GM12878 (cell line): ENCODE measurements at regions not wholly inside any gene's neighbourhood (a gene's known extent, or its start where the extent isn't known, plus 50 kb on each side); places are given as distances from the start of the nearest gene placed in this dataset.

Experiments
- ATAC-seq: fragments of 200-7000 bp; cut with Tn5 transposase; 3 replicates; pipeline ENCODE4 v1.9.1; 2020; ENCODE audit warnings: mild to moderate bottlenecking, moderate library complexity
- BruUV-seq: library from RNA; stranded (reverse); fragments of 400-500 nt; replicated peaks from 2 replicates; lab custom pipeline; 2021; lab: Mats Ljungman, UMichigan
- CTCF ChIA-PET: fragments of 300-600 bp; sonication (Branson Sonifier 250); formaldehyde crosslinking; extraction: SDS; loops from one replicate; lab custom pipeline; 2021; ENCODE audit warnings: inconsistent platforms; lab: Yijun Ruan, JAX
- POLR2A ChIA-PET: fragments of 350-600 bp; formaldehyde crosslinking; extraction: SDS; loops from one replicate; lab custom pipeline; 2021; ENCODE audit warnings: inconsistent platforms; lab: Charles Lee
- RAD21 ChIA-PET: fragments of 300-600 bp; sonication (Branson Sonifier 250); formaldehyde crosslinking; loops from one replicate; lab custom pipeline; 2023; ENCODE audit warnings: antibody characterized with exemption; ENCODE audit not compliant: unreplicated experiment; lab: Charles Lee
- SMC1A ChIA-PET: fragments of 300-600 bp; sonication (Branson Sonifier 250); formaldehyde crosslinking; loops from one replicate; lab custom pipeline; 2023; ENCODE audit not compliant: unreplicated experiment, uncharacterized antibody; lab: Charles Lee
- DNase-seq: peaks from one replicate; pipeline ENCODE4 v3.0.0-alpha.2; 2011; ENCODE audit warnings: low read depth, low spot score
- FAIRE-seq: peaks from 3 replicates; lab custom pipeline; 2011; peaks lifted over from hg19 to GRCh38; lab: Jason Lieb, UNC
- H2AFZ ChIP-seq: 2 replicates; pipeline ENCODE4 v1.6.0; 2011; ENCODE audit warnings: low read depth, low read length, control low read depth; ENCODE audit not compliant: control insufficient read depth
- H3K27ac ChIP-seq: 2 replicates; pipeline ENCODE4 v1.5.1; 2011; ENCODE audit warnings: control low read depth; ENCODE audit not compliant: control insufficient read depth, insufficient read depth
- H3K27me3 ChIP-seq, 2 experiments: replicated peaks in 1 of 2; 2 replicates each; pipeline versions ENCODE4 v1.6.0 to v1.6.1; 2011; ENCODE audit warnings: low read length in 1 of 2; ENCODE audit not compliant: control insufficient read depth in 2 of 2, insufficient read depth in 2 of 2
- H3K36me3 ChIP-seq, 2 experiments: 2 replicates each; pipeline ENCODE4 v1.5.1; 2011; ENCODE audit warnings: low read length in 1 of 2; ENCODE audit not compliant: control insufficient read depth in 2 of 2, insufficient read depth in 2 of 2
- H3K4me1 ChIP-seq: 2 replicates; pipeline ENCODE4 v1.6.1; 2011; ENCODE audit warnings: mild to moderate bottlenecking, low read length, moderate library complexity, mixed read lengths; ENCODE audit not compliant: control insufficient read depth, insufficient read depth
- H3K4me2 ChIP-seq: 2 replicates; pipeline ENCODE4 v1.6.0; 2011; ENCODE audit warnings: control low read depth; ENCODE audit not compliant: control insufficient read depth, insufficient read depth
- H3K4me3 ChIP-seq: fragments of 200-600 bp; sonication (generic); 2 replicates; pipeline ENCODE4 v1.5.1; 2016
- H3K79me2 ChIP-seq: 2 replicates; pipeline ENCODE4 v1.6.0; 2011; ENCODE audit warnings: low read length; ENCODE audit not compliant: control insufficient read depth, insufficient read depth
- H3K9ac ChIP-seq: 2 replicates; pipeline ENCODE4 v1.8.0; 2011; ENCODE audit warnings: low read length, control low read depth, mixed read lengths; ENCODE audit not compliant: control insufficient read depth, insufficient read depth
- H3K9me3 ChIP-seq: replicated peaks from 3 replicates; pipeline ENCODE4 v1.5.1; 2011; ENCODE audit warnings: mild to moderate bottlenecking, low read length; ENCODE audit not compliant: control insufficient read depth, insufficient read depth
- H4K20me1 ChIP-seq: 2 replicates; pipeline ENCODE4 v1.6.0; 2011; ENCODE audit not compliant: control insufficient read depth, insufficient read depth
- CBX5 ChIP-seq: sonication (generic); IDR thresholded peaks from 2 replicates; pipeline ENCODE4 v1.6.1; 2016; ENCODE audit warnings: low read depth, moderate library complexity, mild to moderate bottlenecking, inconsistent platforms
- MEF2A ChIP-seq: IDR thresholded peaks from 2 replicates; pipeline ENCODE4 v1.6.1; 2011; ENCODE audit warnings: low read depth, mild to moderate bottlenecking, low read length, moderate library complexity; ENCODE audit not compliant: insufficient read depth
- NFXL1 ChIP-seq: fragments of 450-650 bp; IDR thresholded peaks from 2 replicates; pipeline ENCODE4 v1.6.1; 2017; ENCODE audit warnings: antibody characterized with exemption, mild to moderate bottlenecking, borderline replicate concordance
- NKRF ChIP-seq: fragments of 450-650 bp; conservative IDR thresholded peaks from 2 replicates; pipeline ENCODE4 v1.6.1; 2017; ENCODE audit warnings: mild to moderate bottlenecking, moderate library complexity
- NR2C1 ChIP-seq: fragments of 450-650 bp; IDR thresholded peaks from 2 replicates; pipeline ENCODE4 v1.6.1; 2017; ENCODE audit warnings: antibody characterized with exemption, mild to moderate bottlenecking, moderate library complexity
- RFX5 ChIP-seq: IDR thresholded peaks from 2 replicates; pipeline ENCODE4 v1.6.1; 2011; ENCODE audit warnings: low read depth, low read length, improper control_type of control experiment
- SPI1 ChIP-seq: IDR thresholded peaks from 2 replicates; pipeline ENCODE4 v1.6.1; 2011; ENCODE audit warnings: low read depth, mild to moderate bottlenecking, low read length, moderate library complexity, borderline replicate concordance; ENCODE audit not compliant: insufficient read depth
- USF2 ChIP-seq: IDR thresholded peaks from 2 replicates; pipeline ENCODE4 v1.6.1; 2011; ENCODE audit warnings: low read depth, low read length, improper control_type of control experiment, borderline replicate concordance
- YBX1 ChIP-seq: fragments of 450-650 bp; IDR thresholded peaks from 2 replicates; pipeline ENCODE4 v1.6.1; 2016; ENCODE audit warnings: antibody characterized with exemption
- ZBTB11 ChIP-seq: fragments of 450-650 bp; formaldehyde crosslinking; IDR thresholded peaks from 2 replicates; pipeline ENCODE4 v1.5.0; 2022; ENCODE audit warnings: mild to moderate bottlenecking, missing genetic modification characterization
- ZBTB33 ChIP-seq: fragments of 450-650 bp; IDR thresholded peaks from 2 replicates; pipeline ENCODE4 v1.6.1; 2017; ENCODE audit warnings: mild to moderate bottlenecking
- WGBS: methylation state at CpG from one replicate; pipeline ENCODE4 v1.1.6; 2016; ENCODE audit warnings: low lambda C conversion rate; ENCODE audit not compliant: insufficient replicate concordance, insufficient coverage; ENCODE audit errors: missing lambda C conversion rate; 5-methylcytosine and 5-hydroxymethylcytosine counted together
- in situ Hi-C: fragments of 300-500 bp; cut with MboI; formaldehyde crosslinking; loops from 9 replicates; pipeline ENCODE4 v1.14.3; 2018; ENCODE audit warnings: mixed read lengths
- intact Hi-C: fragments of 100-400 bp; cut with micrococcal nuclease; formaldehyde crosslinking; loops from one replicate; pipeline ENCODE4 v1.14.2; 2022; ENCODE audit not compliant: unreplicated experiment
- TF ChIP-seq, protein P1 (sequence below): fragments of 450-650 bp; IDR thresholded peaks from 2 replicates; pipeline ENCODE4 v1.6.1; 2016; ENCODE audit warnings: mild to moderate bottlenecking, moderate library complexity, borderline replicate concordance

- Histone ChIP-seq H3K9ac (no peak overlapping the region), H3K9me3 (no peaks in the 10 kb centered on the region; the same call in 2 of the 3 replicates), H3K27me3 (no peaks in the 10 kb centered on the region), H3K36me3 (no peaks in the 10 kb centered on the region), H3K27ac (no peak overlapping the region), H4K20me1 (no peaks in the 10 kb centered on the region), H2AFZ (no peak overlapping the region), H3K4me2 (no peak overlapping the region), H3K79me2 (no peaks in the 10 kb centered on the region), H3K4me3 (no peak overlapping the region), H3K4me1 (no peaks in the 10 kb centered on the region)
- ChIA-PET CTCF (no interaction called here), SMC1A (no interaction called here), RAD21 (interaction anchor here (0.6 kb wide), 1 partner anchor 287 kb away, joined by 3 read pairs; no protein-coding TSS in a partner anchor), POLR2A (no interaction called here)
- ATAC-seq (no peak), DNase-seq (no peak), FAIRE-seq (no peak)
- in situ Hi-C loops (no loop called here), intact Hi-C loops (no loop called here)
- WGBS = 19% methylated on average over 2 of the region's 2 CpGs
- no TSS peak for BruUV-seq
- TF ChIP-seq ZBTB33 = no peak
- no peak for TF ChIP-seq NR2C1
- TF ChIP-seq USF2 = no peak
- TF ChIP-seq CBX5 = no peak
- no peak for TF ChIP-seq NFXL1
- no peak for TF ChIP-seq ZBTB11 (CRISPR knock-in tag)
- TF ChIP-seq, protein P1, sequence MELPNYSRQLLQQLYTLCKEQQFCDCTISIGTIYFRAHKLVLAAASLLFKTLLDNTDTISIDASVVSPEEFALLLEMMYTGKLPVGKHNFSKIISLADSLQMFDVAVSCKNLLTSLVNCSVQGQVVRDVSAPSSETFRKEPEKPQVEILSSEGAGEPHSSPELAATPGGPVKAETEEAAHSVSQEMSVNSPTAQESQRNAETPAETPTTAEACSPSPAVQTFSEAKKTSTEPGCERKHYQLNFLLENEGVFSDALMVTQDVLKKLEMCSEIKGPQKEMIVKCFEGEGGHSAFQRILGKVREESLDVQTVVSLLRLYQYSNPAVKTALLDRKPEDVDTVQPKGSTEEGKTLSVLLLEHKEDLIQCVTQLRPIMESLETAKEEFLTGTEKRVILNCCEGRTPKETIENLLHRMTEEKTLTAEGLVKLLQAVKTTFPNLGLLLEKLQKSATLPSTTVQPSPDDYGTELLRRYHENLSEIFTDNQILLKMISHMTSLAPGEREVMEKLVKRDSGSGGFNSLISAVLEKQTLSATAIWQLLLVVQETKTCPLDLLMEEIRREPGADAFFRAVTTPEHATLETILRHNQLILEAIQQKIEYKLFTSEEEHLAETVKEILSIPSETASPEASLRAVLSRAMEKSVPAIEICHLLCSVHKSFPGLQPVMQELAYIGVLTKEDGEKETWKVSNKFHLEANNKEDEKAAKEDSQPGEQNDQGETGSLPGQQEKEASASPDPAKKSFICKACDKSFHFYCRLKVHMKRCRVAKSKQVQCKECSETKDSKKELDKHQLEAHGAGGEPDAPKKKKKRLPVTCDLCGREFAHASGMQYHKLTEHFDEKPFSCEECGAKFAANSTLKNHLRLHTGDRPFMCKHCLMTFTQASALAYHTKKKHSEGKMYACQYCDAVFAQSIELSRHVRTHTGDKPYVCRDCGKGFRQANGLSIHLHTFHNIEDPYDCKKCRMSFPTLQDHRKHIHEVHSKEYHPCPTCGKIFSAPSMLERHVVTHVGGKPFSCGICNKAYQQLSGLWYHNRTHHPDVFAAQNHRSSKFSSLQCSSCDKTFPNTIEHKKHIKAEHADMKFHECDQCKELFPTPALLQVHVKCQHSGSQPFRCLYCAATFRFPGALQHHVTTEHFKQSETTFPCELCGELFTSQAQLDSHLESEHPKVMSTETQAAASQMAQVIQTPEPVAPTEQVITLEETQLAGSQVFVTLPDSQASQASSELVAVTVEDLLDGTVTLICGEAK = no peak
- no peak for TF ChIP-seq NKRF
- no peak for TF ChIP-seq RFX5
- TF ChIP-seq YBX1 = no peak
- no peak for TF ChIP-seq MEF2A
- TF ChIP-seq SPI1 = no peak
Observed at GRCh38 chr2:176427549-176427948, 158.3 kb downstream of the MTX2 start.
